ENCODE measurements at regions not wholly inside any gene's neighbourhood (a gene's known extent, or its start where the extent isn't known, plus 50 kb on each side); places are given as distances from the start of the nearest gene placed in this dataset.

DNA sequence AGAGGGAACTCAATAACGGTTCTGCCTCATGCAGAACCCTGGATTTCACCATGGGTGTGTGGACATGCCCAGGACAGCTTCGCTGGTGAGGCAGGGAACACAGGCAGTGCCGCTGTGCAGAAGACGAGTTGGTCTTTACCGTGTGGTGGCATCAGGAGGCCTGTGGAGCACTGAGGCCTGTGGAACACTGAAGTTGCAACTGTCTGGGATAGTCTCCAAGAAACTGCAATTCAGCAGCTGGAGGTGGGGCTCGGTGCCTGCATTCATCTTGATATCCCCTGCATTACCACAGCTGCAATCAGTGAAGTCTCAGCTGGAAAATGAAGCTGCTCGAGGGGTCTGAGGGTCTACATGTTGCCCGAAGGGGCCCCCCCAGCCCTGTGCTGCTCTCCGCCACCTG lies 202.4 kb upstream of the CDH4 start:
- Histone ChIP-seq H2AK5ac (ENCODE audit: low read depth, low read length) (no peak overlapping the region), H3K79me2 (ENCODE audit: control insufficient read depth in 1 of 2, insufficient read depth in 2 of 2, low read length in 2 of 2) (no peaks in the 10 kb centered on the region), H2BK120ac (replicated peaks; ENCODE audit: low read depth, low read length) (no peak overlapping the region), H2BK20ac (ENCODE audit: low read length) (no peak overlapping the region), H3K23ac (ENCODE audit: insufficient read length) (no peak overlapping the region), H2BK12ac (ENCODE audit: low read depth, low read length) (no peak overlapping the region), H2BK15ac (ENCODE audit: low read length) (no peak overlapping the region), H3K9me3 (ENCODE audit: insufficient read depth in 2 of 2, low read depth in 1 of 2, low read length in 1 of 2) (no peaks in the 10 kb centered on the region), H3K4me2 (ENCODE audit: insufficient read depth in 1 of 2, low read depth in 2 of 2, low read length in 2 of 2) (no peak overlapping the region), H3K56ac (replicated peaks; ENCODE audit: insufficient read length, low read depth, low read length) (no peak overlapping the region), H3K4ac (replicated peaks; ENCODE audit: insufficient read length, low read depth, low read length) (no peak overlapping the region), H4K8ac (ENCODE audit: extremely low read depth, insufficient read depth, low read length) (no peak overlapping the region), H3K18ac (ENCODE audit: extremely low read depth, low read length) (no peak overlapping the region), H3K14ac (ENCODE audit: insufficient read length) (no peak overlapping the region), H3K79me1 (ENCODE audit: low read depth, low read length) (no peaks in the 10 kb centered on the region), H4K5ac (ENCODE audit: insufficient read length, low read depth, low read length) (no peak overlapping the region), H3K9ac (replicated peaks in 1 of 4; ENCODE audit: extremely low read depth in 1 of 4, low read depth in 3 of 4, low read length in 3 of 4) (no peak overlapping the region), H3K27ac (ENCODE audit: low read depth, low read length) (no peak overlapping the region), H3K36me3 (ENCODE audit: control insufficient read depth in 2 of 4, insufficient read depth in 4 of 4, low read length in 3 of 4) (no peaks in the 10 kb centered on the region), H3K4me1 (replicated peaks in 1 of 4; ENCODE audit: control insufficient read depth in 3 of 4, insufficient read depth in 4 of 4, low read length in 3 of 4) (no peaks in the 10 kb centered on the region), H3K4me3 (ENCODE audit: extremely low read depth in 1 of 4, insufficient read depth in 2 of 4, low read depth in 3 of 4, low read length in 4 of 4) (no peak overlapping the region), H3K27me3 (replicated peaks in 1 of 4; ENCODE audit: control insufficient read depth in 3 of 4, extremely low read depth in 1 of 4, insufficient read depth in 3 of 4, low read length in 3 of 4) (peaks cover 0 to 17% (median 9%) of the 10 kb centered on the region in 4 experiments; a peak in 5 of 7 replicates), H2BK5ac (ENCODE audit: low read depth, low read length) (no peak overlapping the region), H3K23me2 (ENCODE audit: low read depth, low read length) (peaks cover 7% of the 10 kb centered on the region; the same call in 1 of the 2 replicates), H4K20me1 (replicated peaks in 1 of 2; ENCODE audit: control insufficient read depth in 1 of 2, insufficient read depth in 2 of 2, low read length in 2 of 2) (peaks cover 0 to 5% of the 10 kb centered on the region in 2 experiments), H4K91ac (replicated peaks; ENCODE audit: insufficient read length, low read length) (no peak overlapping the region), H2AFZ (ENCODE audit: low read length) (no peak overlapping the region)
- TF ChIP-seq TCF12 (IDR thresholded peaks at IDR 0.05; ENCODE audit: low read depth, low read length): no peak
- no peak for TF ChIP-seq CREB1 (IDR thresholded peaks at IDR 0.05)
- no peak for TF ChIP-seq MAFK (IDR thresholded peaks at IDR 0.05; ENCODE audit: low read depth, low read length)
- TF ChIP-seq BCL11A (IDR thresholded peaks at IDR 0.05; ENCODE audit: low read depth in 2 of 2, low read length in 2 of 2): no peak
- no peak for TF ChIP-seq USF2 (IDR thresholded peaks at IDR 0.05; ENCODE audit: low read length)
- no peak for TF ChIP-seq RBBP5 (IDR thresholded peaks at IDR 0.05; ENCODE audit: borderline replicate concordance, low read depth, low read length)
- POLR2A ChIA-PET (ENCODE audit: partially characterized antibody): no interaction called here
- no peak for FAIRE-seq
- WGBS, 2 experiments (ENCODE audit: extremely low coverage in 1 of 2, insufficient coverage in 1 of 2, insufficient read length in 1 of 2, insufficient replicate concordance in 2 of 2, low coverage in 1 of 2, low lambda C conversion rate in 2 of 2, missing lambda C conversion rate in 1 of 2): 87% methylated on average over 9 of the region's 9 CpGs; no CpG with 5 or more reads in 1 of the 2 experiments
- CTCF ChIA-PET (ENCODE audit: partially characterized antibody): no interaction called here
- no peak for DNase-seq (ENCODE audit: low read depth in 1 of 2, low spot score in 2 of 2)

Measured in H1 (cell line).